Sciatic nerve (tissue), 2 donors: ENCODE measurements at regions not wholly inside any gene's neighbourhood (a gene's known extent, or its start where the extent isn't known, plus 50 kb on each side); places are given as distances from the start of the nearest gene placed in this dataset.
"Not testable (repeated sequence)": the region's sequence is repeated elsewhere in the genome, so short reads cannot be mapped to it uniquely, and the experiment has no call there.

Experiments
- ATAC-seq: fragments of 200-7000 bp; cut with Tn5 transposase; one replicate; pipeline ENCODE4 v1.9.1; 2020; ENCODE audit warnings: mild to moderate bottlenecking, moderate library complexity
- DNase-seq: peaks from one replicate; pipeline ENCODE4 v3.0.0-alpha.2; 2020; ENCODE audit warnings: low spot score
- intact Hi-C: fragments of 100-400 bp; cut with DNase I; formaldehyde crosslinking; loops from one replicate; pipeline ENCODE4 v1.14.2; 2022
- donor health status: DM: no; HTN: no; CAD: no.
- donor health status: DM: no; HTN: no; CAD: no.

- DNase-seq: no peak
- no peak for ATAC-seq
- intact Hi-C loops: no loop called here
Measured at GRCh38 chr13:69292789-69293425, 814.7 kb upstream of the ATXN8OS start.

- DNase-seq (no peak), ATAC-seq (no peak)
- intact Hi-C loops: no loop called here
Measured at GRCh38 chr13:69291292-69291906, 816.2 kb upstream of the ATXN8OS start.

GRCh38 chr13:69288026-69288425 lies 819.6 kb upstream of the ATXN8OS start:
- DNase-seq (no peak), ATAC-seq (no peak)
- intact Hi-C loops: no loop called here

- DNase-seq (no peak), ATAC-seq (no peak)
- intact Hi-C loops: no loop called here
Measured at GRCh38 chr13:69287050-69287698, 820.5 kb upstream of the ATXN8OS start.

GRCh38 chr13:69283837-69284236 lies 823.8 kb upstream of the ATXN8OS start:
- intact Hi-C loops: no loop called here
- ATAC-seq: no peak
- DNase-seq: no peak

- ATAC-seq: no peak
- intact Hi-C loops: no loop called here
Measured at GRCh38 chr13:69283301-69283700, 824.3 kb upstream of the ATXN8OS start.

GRCh38 chr13:69280399-69280798 lies 827.2 kb upstream of the ATXN8OS start:
- DNase-seq (no peak), ATAC-seq (no peak)
- intact Hi-C loops: no loop called here

More at GRCh38 chr13:69283301-69283700, 824.3 kb upstream of the ATXN8OS start:
- DNase-seq: no peak

GRCh38 chr13:69279213-69279612 lies 828.4 kb upstream of the ATXN8OS start:
- DNase-seq (no peak), ATAC-seq (no peak)
- intact Hi-C loops: no loop called here

- intact Hi-C loops: no loop called here
- no peak for ATAC-seq
- DNase-seq: no peak
Measured at GRCh38 chr13:69274231-69274630, 833.4 kb upstream of the ATXN8OS start.

GRCh38 chr13:69264362-69265334 lies 843.0 kb upstream of the ATXN8OS start:
- intact Hi-C loops: no loop called here
- DNase-seq (no peak), ATAC-seq (no peak)

GRCh38 chr13:69243366-69243765 lies 864.3 kb upstream of the ATXN8OS start:
- intact Hi-C loops: no loop called here
- no peak for ATAC-seq
- no peak for DNase-seq

GRCh38 chr13:69234171-69234570 lies 873.5 kb upstream of the ATXN8OS start:
- ATAC-seq: no peak
- no peak for DNase-seq
- intact Hi-C loops: no loop called here

GRCh38 chr13:69226427-69226826 lies 881.2 kb upstream of the ATXN8OS start:
- intact Hi-C loops: no loop called here
- ATAC-seq (no peak), DNase-seq (no peak)

GRCh38 chr13:69221633-69222498 lies 885.8 kb upstream of the ATXN8OS start:
- DNase-seq, intact Hi-C loops, ATAC-seq: not testable (repeated sequence)

- intact Hi-C loops: no loop called here
- ATAC-seq: no peak
- DNase-seq: no peak
Measured at GRCh38 chr13:69213396-69213795, 894.2 kb upstream of the ATXN8OS start.

GRCh38 chr13:69204620-69205019 lies 903.0 kb upstream of the ATXN8OS start:
- DNase-seq (no peak), ATAC-seq (no peak)
- intact Hi-C loops: no loop called here

- intact Hi-C loops: no loop called here
- no peak for DNase-seq
- ATAC-seq: no peak
Measured at GRCh38 chr13:69202996-69203395, 904.6 kb upstream of the ATXN8OS start.

GRCh38 chr13:69199664-69200063 lies 908.0 kb upstream of the ATXN8OS start:
- ATAC-seq: no peak
- intact Hi-C loops: no loop called here
- DNase-seq: no peak

GRCh38 chr13:69198706-69199105 lies 908.9 kb upstream of the ATXN8OS start:
- ATAC-seq: no peak
- intact Hi-C loops: no loop called here
- no peak for DNase-seq
